ENCODE measurements at regions not wholly inside any gene's neighbourhood (a gene's known extent, or its start where the extent isn't known, plus 50 kb on each side); places are given as distances from the start of the nearest gene placed in this dataset.

DNA sequence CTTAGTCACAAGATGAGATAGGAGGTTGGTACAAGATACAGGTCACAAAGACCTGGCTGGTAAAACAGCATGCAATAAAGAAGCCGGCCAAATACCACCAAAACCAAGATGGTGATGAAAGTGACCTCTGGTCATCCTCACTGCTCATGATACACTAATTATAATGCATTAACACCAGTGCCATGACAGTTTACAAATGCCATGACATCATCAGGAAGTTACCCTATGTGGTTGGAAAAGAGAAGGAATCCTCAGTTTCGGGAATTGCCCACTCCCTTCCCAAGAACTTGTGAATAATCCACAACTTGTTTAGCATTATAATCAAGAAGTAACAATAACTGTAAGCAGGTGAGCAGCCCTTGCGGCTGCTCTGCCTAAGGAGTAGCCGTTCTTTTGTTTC, 408.5 kb upstream of the RAG2 start:
- Histone ChIP-seq H3K27ac (no peak overlapping the region), H3K4me3 (no peak overlapping the region), H3K9me3 (no peaks in the 10 kb centered on the region), H3K4me1 (no peaks in the 10 kb centered on the region), H3K27me3 (no peaks in the 10 kb centered on the region), H3K36me3 (no peaks in the 10 kb centered on the region)
- no peak for TF ChIP-seq EP300 (IDR thresholded peaks at IDR 0.05)
- TF ChIP-seq POLR2A (IDR thresholded peaks at IDR 0.05), result no peak
- TF ChIP-seq, protein P1, sequence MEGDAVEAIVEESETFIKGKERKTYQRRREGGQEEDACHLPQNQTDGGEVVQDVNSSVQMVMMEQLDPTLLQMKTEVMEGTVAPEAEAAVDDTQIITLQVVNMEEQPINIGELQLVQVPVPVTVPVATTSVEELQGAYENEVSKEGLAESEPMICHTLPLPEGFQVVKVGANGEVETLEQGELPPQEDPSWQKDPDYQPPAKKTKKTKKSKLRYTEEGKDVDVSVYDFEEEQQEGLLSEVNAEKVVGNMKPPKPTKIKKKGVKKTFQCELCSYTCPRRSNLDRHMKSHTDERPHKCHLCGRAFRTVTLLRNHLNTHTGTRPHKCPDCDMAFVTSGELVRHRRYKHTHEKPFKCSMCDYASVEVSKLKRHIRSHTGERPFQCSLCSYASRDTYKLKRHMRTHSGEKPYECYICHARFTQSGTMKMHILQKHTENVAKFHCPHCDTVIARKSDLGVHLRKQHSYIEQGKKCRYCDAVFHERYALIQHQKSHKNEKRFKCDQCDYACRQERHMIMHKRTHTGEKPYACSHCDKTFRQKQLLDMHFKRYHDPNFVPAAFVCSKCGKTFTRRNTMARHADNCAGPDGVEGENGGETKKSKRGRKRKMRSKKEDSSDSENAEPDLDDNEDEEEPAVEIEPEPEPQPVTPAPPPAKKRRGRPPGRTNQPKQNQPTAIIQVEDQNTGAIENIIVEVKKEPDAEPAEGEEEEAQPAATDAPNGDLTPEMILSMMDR (IDR thresholded peaks at IDR 0.05), result no peak
- TF ChIP-seq POLR2AphosphoS5 (IDR thresholded peaks at IDR 0.05), result no peak
- WGBS, 5 donors, result 88 to 92% (median 90%) methylated on average over 4 of the region's 4 CpGs
- no peak for DNase-seq
- intact Hi-C loops (cut with DNase I; ENCODE audit: low total_unique reads), result no loop called here

DNA sequence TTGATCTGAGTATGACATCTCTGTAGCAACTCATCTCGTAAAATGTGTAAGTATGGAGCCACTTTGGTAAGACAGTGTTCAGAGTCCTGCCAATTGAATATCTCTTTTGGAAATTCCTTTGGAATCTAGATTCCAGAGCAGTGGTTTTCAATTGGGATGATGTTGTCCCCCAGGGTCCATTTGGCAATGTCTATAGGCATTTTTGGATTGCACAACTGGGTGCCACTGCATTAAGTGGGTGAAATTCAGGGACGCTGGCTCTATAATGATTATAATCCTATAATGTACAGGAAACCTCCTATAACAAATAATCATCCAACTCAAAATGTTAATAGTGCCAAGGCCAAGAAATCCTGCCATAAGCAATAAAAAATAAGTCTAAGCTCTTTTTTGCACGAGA, 404.8 kb upstream of the RAG2 start:
- 61 to 74% (median 62%) methylated on average over 3 of the region's 3 CpGs for WGBS, 5 donors
- no peak for DNase-seq
- Histone ChIP-seq H3K9me3 (no peaks in the 10 kb centered on the region), H3K4me3 (no peak overlapping the region), H3K4me1 (no peaks in the 10 kb centered on the region), H3K27me3 (no peaks in the 10 kb centered on the region), H3K27ac (no peak overlapping the region), H3K36me3 (no peaks in the 10 kb centered on the region)
- TF ChIP-seq POLR2A (IDR thresholded peaks at IDR 0.05) (no peak), EP300 (IDR thresholded peaks at IDR 0.05) (no peak), POLR2AphosphoS5 (IDR thresholded peaks at IDR 0.05) (no peak)
- TF ChIP-seq, protein P1 (IDR thresholded peaks at IDR 0.05), result no peak
- intact Hi-C loops (cut with DNase I; ENCODE audit: low total_unique reads), result no loop called here

DNA sequence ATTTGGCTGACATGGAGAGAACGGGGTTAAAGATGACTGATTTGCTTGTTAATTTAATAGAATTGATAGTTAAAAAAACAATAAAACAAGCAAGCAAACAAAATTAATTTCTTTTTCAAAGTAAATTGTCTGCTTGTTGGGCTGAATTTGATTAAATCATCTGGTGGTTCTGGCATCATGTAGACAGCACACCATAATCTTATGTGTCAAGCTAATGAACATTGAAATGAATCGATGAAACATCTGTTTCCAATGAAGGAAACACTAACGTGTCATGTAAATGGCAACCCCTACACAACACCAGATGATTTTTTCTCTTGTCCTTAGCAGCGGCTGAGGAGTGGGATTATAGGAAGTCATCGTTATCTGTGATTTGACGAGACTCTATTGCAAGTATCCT, 399.6 kb upstream of the RAG2 start:
- 73 to 84% (median 78%) methylated on average over 6 of the region's 6 CpGs for WGBS, 5 donors
- peak in 1 of 2 donors; percentile 3 for DNase-seq
- Histone ChIP-seq H3K27ac (no peak overlapping the region), H3K36me3 (no peaks in the 10 kb centered on the region), H3K27me3 (no peaks in the 10 kb centered on the region), H3K4me3 (no peak overlapping the region), H3K9me3 (no peaks in the 10 kb centered on the region), H3K4me1 (no peaks in the 10 kb centered on the region)
- intact Hi-C loops (cut with DNase I; ENCODE audit: low total_unique reads), result no loop called here
- TF ChIP-seq EP300 (IDR thresholded peaks at IDR 0.05) (no peak), POLR2A (IDR thresholded peaks at IDR 0.05) (no peak), POLR2AphosphoS5 (IDR thresholded peaks at IDR 0.05) (no peak)
- TF ChIP-seq, protein P1 (IDR thresholded peaks at IDR 0.05), result no peak

DNA sequence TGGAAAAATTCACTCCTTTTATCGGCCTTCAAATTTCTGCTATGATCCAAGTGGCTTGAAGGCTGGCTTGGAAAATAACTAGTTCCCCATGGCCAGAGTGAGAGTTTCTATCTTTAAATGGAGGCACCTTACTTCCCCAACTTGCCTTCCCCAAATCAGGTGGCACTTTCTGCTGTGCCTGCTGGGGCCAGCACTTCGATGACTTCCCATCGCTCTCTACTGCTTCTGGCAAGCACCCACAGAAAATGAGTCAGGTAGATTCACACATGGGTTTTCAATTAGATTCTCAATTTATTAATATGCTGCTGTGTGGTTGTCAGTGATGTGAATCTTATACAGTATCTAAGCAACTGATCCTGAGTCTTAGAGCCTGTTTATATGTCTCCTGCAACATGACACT, 398.8 kb upstream of the RAG2 start:
- TF ChIP-seq POLR2A (IDR thresholded peaks at IDR 0.05) (no peak), POLR2AphosphoS5 (IDR thresholded peaks at IDR 0.05) (no peak), EP300 (IDR thresholded peaks at IDR 0.05) (no peak)
- TF ChIP-seq, protein P1 (IDR thresholded peaks at IDR 0.05), result no peak
- H3K27ac ChIP-seq, result no peak overlapping the region
- DNase-seq, result no peak
- no peaks in the 10 kb centered on the region for H3K9me3 ChIP-seq
- 91 to 96% (median 94%) methylated on average over 3 of the region's 3 CpGs for WGBS, 5 donors
- intact Hi-C loops (cut with DNase I; ENCODE audit: low total_unique reads), result no loop called here
- H3K27me3 ChIP-seq, result no peaks in the 10 kb centered on the region
- no peaks in the 10 kb centered on the region for H3K36me3 ChIP-seq
- H3K4me1 ChIP-seq, result no peaks in the 10 kb centered on the region
- no peak overlapping the region for H3K4me3 ChIP-seq

All from stomach (tissue), 8 donors.